H9 (cell line): ENCODE measurements at regions not wholly inside any gene's neighbourhood (a gene's known extent, or its start where the extent isn't known, plus 50 kb on each side); places are given as distances from the start of the nearest gene placed in this dataset.

Experiments used
- DNase-seq: peaks from one replicate; pipeline ENCODE4 v3.0.0-alpha.2; 2017
- H2AFZ ChIP-seq: one replicate; pipeline ENCODE4 v1.6.1; 2013; ENCODE audit warnings: mild to moderate bottlenecking, low read length, control low read depth, moderate library complexity
- H2AK5ac ChIP-seq: 2 replicates; pipeline ENCODE4 v1.6.1; 2013; ENCODE audit warnings: low read length, control low read depth, mixed read lengths; ENCODE audit not compliant: insufficient read length
- H2BK120ac ChIP-seq: one replicate; pipeline ENCODE4 v1.6.1; 2013; ENCODE audit warnings: low read depth, mild to moderate bottlenecking, low read length, control low read depth, inconsistent platforms; ENCODE audit not compliant: poor library complexity, severe bottlenecking
- H2BK12ac ChIP-seq: 2 replicates; pipeline ENCODE4 v1.6.1; 2013; ENCODE audit warnings: low read length, control low read depth, mixed read lengths, low read depth; ENCODE audit not compliant: insufficient read length
- H2BK15ac ChIP-seq: 2 replicates; pipeline ENCODE4 v1.6.1; 2013; ENCODE audit warnings: low read depth, low read length, control low read depth
- H2BK20ac ChIP-seq: one replicate; pipeline ENCODE4 v1.6.1; 2013; ENCODE audit warnings: low read depth, mild to moderate bottlenecking, low read length, control low read depth, inconsistent platforms; ENCODE audit not compliant: poor library complexity, severe bottlenecking
- H2BK5ac ChIP-seq: 2 replicates; pipeline ENCODE4 v1.6.1; 2013; ENCODE audit warnings: low read length, control low read depth, mixed read lengths; ENCODE audit not compliant: insufficient read length
- H3K14ac ChIP-seq: 2 replicates; pipeline ENCODE4 v1.6.1; 2013; ENCODE audit warnings: low read length, control low read depth; ENCODE audit not compliant: insufficient read depth
- H3K18ac ChIP-seq: 2 replicates; pipeline ENCODE4 v1.6.1; 2013; ENCODE audit warnings: low read depth, mild to moderate bottlenecking, mixed read lengths, low read length, control low read depth; ENCODE audit not compliant: insufficient read length
- H3K23ac ChIP-seq: 2 replicates; pipeline ENCODE4 v1.6.1; 2013; ENCODE audit warnings: low read length, control low read depth, mixed read lengths, low read depth; ENCODE audit not compliant: insufficient read length
- H3K23me2 ChIP-seq: 2 replicates; pipeline ENCODE4 v1.6.1; 2013; ENCODE audit warnings: low read depth, mild to moderate bottlenecking, mixed read lengths, low read length, control low read depth; ENCODE audit not compliant: insufficient read length, poor library complexity, severe bottlenecking
- H3K27ac ChIP-seq: 2 replicates; pipeline ENCODE4 v1.5.1; 2013; ENCODE audit warnings: low read length, control low read depth, mixed read lengths, low read depth; ENCODE audit not compliant: insufficient read length
- H3K27me3 ChIP-seq: 2 replicates; pipeline ENCODE4 v1.6.1; 2013; ENCODE audit warnings: low read length, control low read depth, inconsistent platforms; ENCODE audit not compliant: insufficient read depth
- H3K4ac ChIP-seq: 2 replicates; pipeline ENCODE4 v1.6.1; 2013; ENCODE audit warnings: low read depth, mild to moderate bottlenecking, control low read depth, inconsistent platforms, low read length, moderate library complexity
- H3K4me1 ChIP-seq: 2 replicates; pipeline ENCODE4 v1.6.1; 2013; ENCODE audit warnings: low read length, control low read depth, inconsistent platforms; ENCODE audit not compliant: insufficient read depth
- H3K4me2 ChIP-seq: 2 replicates; pipeline ENCODE4 v1.6.1; 2013; ENCODE audit warnings: low read length, control low read depth, mixed read lengths; ENCODE audit not compliant: insufficient read length, insufficient read depth
- H3K56ac ChIP-seq: 2 replicates; pipeline ENCODE4 v1.6.1; 2013; ENCODE audit warnings: low read depth, mild to moderate bottlenecking, mixed read lengths, low read length, control low read depth; ENCODE audit not compliant: insufficient read length
- H3K79me1 ChIP-seq: 2 replicates; pipeline ENCODE4 v1.6.1; 2013; ENCODE audit warnings: low read depth, mild to moderate bottlenecking, moderate library complexity, low read length, control low read depth, inconsistent platforms; ENCODE audit not compliant: insufficient read depth, poor library complexity, severe bottlenecking
- H3K79me2 ChIP-seq: 2 replicates; pipeline ENCODE4 v1.6.1; 2013; ENCODE audit warnings: low read length, control low read depth, inconsistent platforms; ENCODE audit not compliant: insufficient read depth
- H3K9ac ChIP-seq: 2 replicates; pipeline ENCODE4 v1.6.1; 2013; ENCODE audit warnings: low read length, control low read depth, mixed read lengths; ENCODE audit not compliant: insufficient read length; ENCODE audit errors: extremely low read depth
- H3K9me3 ChIP-seq: one replicate; pipeline ENCODE4 v1.6.1; 2013; ENCODE audit warnings: low read depth, low read length, inconsistent platforms; ENCODE audit not compliant: control insufficient read depth
- H3T11ph ChIP-seq: one replicate; pipeline ENCODE4 v1.6.1; 2013; ENCODE audit warnings: mild to moderate bottlenecking, low read length, control low read depth, inconsistent platforms
- H4K20me1 ChIP-seq: one replicate; pipeline ENCODE4 v1.6.1; 2013; ENCODE audit not compliant: control insufficient read depth, insufficient read length, insufficient read depth
- H4K5ac ChIP-seq: 2 replicates; pipeline ENCODE4 v1.6.1; 2013; ENCODE audit warnings: low read depth, mild to moderate bottlenecking, mixed read lengths, low read length, control low read depth; ENCODE audit not compliant: insufficient read length
- H4K8ac ChIP-seq: replicated peaks from 2 replicates; pipeline ENCODE4 v1.6.1; 2013; ENCODE audit warnings: low read length, control low read depth, mixed read lengths, low read depth; ENCODE audit not compliant: insufficient read length
- H4K91ac ChIP-seq: 2 replicates; pipeline ENCODE4 v1.6.1; 2013; ENCODE audit warnings: low read depth, mild to moderate bottlenecking, moderate library complexity, mixed read lengths, low read length, control low read depth; ENCODE audit not compliant: insufficient read length
- H3K27ac Mint-ChIP-seq, 3 experiments: 2 replicates in 2 of 3; 3 replicates in 1 of 3; pipeline ENCODE4 v1.8.0; 2020 to 2021; ENCODE audit warnings: mixed read lengths in 3 of 3, mild to moderate bottlenecking in 1 of 3, moderate library complexity in 1 of 3
- H3K27me3 Mint-ChIP-seq: 2 replicates; pipeline ENCODE4 v1.8.0; 2021; ENCODE audit warnings: low read depth, mild to moderate bottlenecking, moderate library complexity, mixed read lengths
- H3K36me3 Mint-ChIP-seq, 3 experiments: 2 replicates in 2 of 3; 3 replicates in 1 of 3; pipeline ENCODE4 v1.8.0; 2020 to 2021; ENCODE audit warnings: low read depth in 3 of 3, mixed read lengths in 3 of 3; ENCODE audit not compliant: insufficient read depth in 1 of 3
- H3K4me1 Mint-ChIP-seq, 2 experiments: 2 replicates each; pipeline ENCODE4 v1.8.0; 2020; ENCODE audit warnings: mixed read lengths in 2 of 2
- H3K4me3 Mint-ChIP-seq, 2 experiments: 2 replicates in 1 of 2; 3 replicates in 1 of 2; pipeline ENCODE4 v1.8.0; 2020 to 2021; ENCODE audit warnings: mild to moderate bottlenecking in 2 of 2, mixed read lengths in 2 of 2, moderate library complexity in 1 of 2
- H3K9me3 Mint-ChIP-seq, 2 experiments: 2 replicates in 1 of 2; 3 replicates in 1 of 2; pipeline ENCODE4 v1.8.0; 2020; ENCODE audit warnings: mild to moderate bottlenecking in 2 of 2, mixed read lengths in 2 of 2, moderate library complexity in 1 of 2
- WGBS: extraction: QIAGEN DNeasy Blood & Tissue Kit; methylation state at CpG from one replicate; pipeline ENCODE4 v1.1.7; 2013; ENCODE audit warnings: missing lambda C conversion rate, low lambda C conversion rate, mixed read lengths; ENCODE audit not compliant: insufficient read length; ENCODE audit errors: extremely low coverage; 5-methylcytosine and 5-hydroxymethylcytosine counted together
- TF ChIP-seq, protein P1 (sequence below): fragments of 200-600 bp; sonication (generic); conservative IDR thresholded peaks from 3 replicates; pipeline ENCODE4 v1.8.0; 2021; ENCODE audit warnings: antibody characterized with exemption, mild to moderate bottlenecking

DNA sequence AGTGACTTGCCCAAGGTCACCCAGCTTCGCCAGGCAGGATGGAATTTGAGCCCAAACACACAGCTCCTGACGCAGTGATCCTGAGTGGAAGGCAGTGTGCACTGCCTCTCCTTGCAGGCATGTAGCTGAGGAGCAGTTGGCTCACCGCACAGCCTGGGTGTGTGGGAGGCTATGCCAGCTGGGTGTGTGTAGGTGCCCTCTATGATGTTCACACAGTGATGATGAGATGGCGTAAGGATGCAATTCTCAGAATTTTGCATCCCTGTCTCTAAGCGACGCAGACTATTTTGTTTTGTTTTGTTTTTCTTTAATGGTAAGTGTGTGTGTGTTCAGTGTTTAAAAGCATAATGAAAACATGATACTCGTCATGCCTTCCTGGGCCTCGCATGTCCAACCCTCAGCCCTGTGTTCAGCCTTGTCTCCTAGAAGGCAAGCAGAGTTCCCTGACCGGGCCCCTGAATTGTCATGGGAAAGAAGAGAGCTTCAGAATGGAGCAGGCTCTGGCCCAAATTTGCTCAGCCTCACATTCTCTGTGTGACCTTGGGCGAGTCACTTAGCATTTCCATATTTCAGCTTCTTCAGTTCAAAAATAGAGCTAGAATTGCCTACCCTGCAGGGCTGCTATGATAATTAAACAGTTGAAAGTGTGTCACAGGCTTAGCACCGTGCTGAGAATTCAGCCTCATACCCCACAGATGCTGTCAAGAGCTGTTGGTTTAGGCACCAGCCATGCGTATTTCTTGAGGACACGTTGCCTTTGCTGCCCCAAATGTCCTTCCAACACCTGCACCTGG lies 603.6 kb upstream of the RAB6C start:
- Mint-ChIP-seq H3K27me3 (peaks cover 2% of the 10 kb centered on the region; the same call in 1 of the 2 replicates), H3K27ac (no peak overlapping the region), H3K36me3 (no peaks in the 10 kb centered on the region; a peak in 1 of 7 replicates), H3K9me3 (no peaks in the 10 kb centered on the region), H3K4me1 (peaks cover 2 to 6% of the 10 kb centered on the region in 2 experiments; a peak in 2 of 4 replicates), H3K4me3 (no peak overlapping the region)
- no peak overlapping the region for H3K18ac ChIP-seq
- no peak overlapping the region for H2BK12ac ChIP-seq
- H2BK120ac ChIP-seq, result no peak overlapping the region
- no peaks in the 10 kb centered on the region for H3K79me1 ChIP-seq
- no peaks in the 10 kb centered on the region for H4K20me1 ChIP-seq
- H3K56ac ChIP-seq, result no peak overlapping the region
- no peaks in the 10 kb centered on the region for H3K79me2 ChIP-seq
- H2BK5ac ChIP-seq, result no peak overlapping the region
- TF ChIP-seq, protein P1, sequence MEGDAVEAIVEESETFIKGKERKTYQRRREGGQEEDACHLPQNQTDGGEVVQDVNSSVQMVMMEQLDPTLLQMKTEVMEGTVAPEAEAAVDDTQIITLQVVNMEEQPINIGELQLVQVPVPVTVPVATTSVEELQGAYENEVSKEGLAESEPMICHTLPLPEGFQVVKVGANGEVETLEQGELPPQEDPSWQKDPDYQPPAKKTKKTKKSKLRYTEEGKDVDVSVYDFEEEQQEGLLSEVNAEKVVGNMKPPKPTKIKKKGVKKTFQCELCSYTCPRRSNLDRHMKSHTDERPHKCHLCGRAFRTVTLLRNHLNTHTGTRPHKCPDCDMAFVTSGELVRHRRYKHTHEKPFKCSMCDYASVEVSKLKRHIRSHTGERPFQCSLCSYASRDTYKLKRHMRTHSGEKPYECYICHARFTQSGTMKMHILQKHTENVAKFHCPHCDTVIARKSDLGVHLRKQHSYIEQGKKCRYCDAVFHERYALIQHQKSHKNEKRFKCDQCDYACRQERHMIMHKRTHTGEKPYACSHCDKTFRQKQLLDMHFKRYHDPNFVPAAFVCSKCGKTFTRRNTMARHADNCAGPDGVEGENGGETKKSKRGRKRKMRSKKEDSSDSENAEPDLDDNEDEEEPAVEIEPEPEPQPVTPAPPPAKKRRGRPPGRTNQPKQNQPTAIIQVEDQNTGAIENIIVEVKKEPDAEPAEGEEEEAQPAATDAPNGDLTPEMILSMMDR, result no peak
- H3K9ac ChIP-seq, result no peak overlapping the region
- H2AFZ ChIP-seq, result no peak overlapping the region
- no peak overlapping the region for H4K5ac ChIP-seq
- no peaks in the 10 kb centered on the region for H3K9me3 ChIP-seq
- H3K4ac ChIP-seq, result no peak overlapping the region
- no peaks in the 10 kb centered on the region for H3K27me3 ChIP-seq
- H3K27ac ChIP-seq, result no peak overlapping the region
- H2AK5ac ChIP-seq, result no peak overlapping the region
- H2BK20ac ChIP-seq, result no peak overlapping the region
- no CpG with 5 or more reads among the region's 13 CpGs for WGBS
- H3K23me2 ChIP-seq, result no peaks in the 10 kb centered on the region
- no peak for DNase-seq
- H3K14ac ChIP-seq, result no peak overlapping the region
- H3T11ph ChIP-seq, result no peak overlapping the region
- H3K23ac ChIP-seq, result no peak overlapping the region
- H4K91ac ChIP-seq, result no peak overlapping the region
- H3K4me1 ChIP-seq, result no peaks in the 10 kb centered on the region
- no peak overlapping the region for H2BK15ac ChIP-seq
- no peak overlapping the region for H3K4me2 ChIP-seq
- H4K8ac ChIP-seq, result no peak overlapping the region
